OCI-LY3 (cell line): ENCODE measurements at regions not wholly inside any gene's neighbourhood (a gene's known extent, or its start where the extent isn't known, plus 50 kb on each side); places are given as distances from the start of the nearest gene placed in this dataset.

ENCODE experiments used
- H2AFZ ChIP-seq: fragments of 200-600, 300-600 bp; shearing (Covaris generic); 2 replicates; pipeline ENCODE4 v1.6.0; 2014; ENCODE audit warnings: antibody characterized with exemption, low read depth, low read length
- H3K27ac ChIP-seq: fragments of 200-600, 300-600 bp; sonication (generic); 2 replicates; pipeline ENCODE4 v1.5.1; 2014; ENCODE audit warnings: mild to moderate bottlenecking, low read length, moderate library complexity, mixed read lengths
- H3K27me3 ChIP-seq: fragments of 200-600, 300-600 bp; sonication (generic); 2 replicates; pipeline ENCODE4 v1.6.1; 2014; ENCODE audit warnings: low read depth, low read length, mixed read lengths
- H3K36me3 ChIP-seq: fragments of 200-600, 300-600 bp; sonication (generic); replicated peaks from 2 replicates; pipeline ENCODE3; 2014; ENCODE audit warnings: low read depth, low read length, mixed read lengths
- H3K4me1 ChIP-seq: fragments of 300-600, 200-600 bp; sonication (generic); 2 replicates; pipeline ENCODE4 v1.6.1; 2014; ENCODE audit warnings: low read length, mixed read lengths
- H3K4me2 ChIP-seq: fragments of 200-600, 300-600 bp; sonication (generic); 2 replicates; pipeline ENCODE4 v1.6.1; 2014; ENCODE audit warnings: low read length, mixed read lengths
- H3K4me3 ChIP-seq: fragments of 300-600, 200-600 bp; sonication (generic); 2 replicates; pipeline ENCODE4 v1.5.1; 2014; ENCODE audit warnings: antibody characterized with exemption, mild to moderate bottlenecking, low read length, moderate library complexity
- H3K79me2 ChIP-seq: fragments of 300-600, 200-600 bp; shearing (Covaris generic); 2 replicates; pipeline ENCODE4 v1.6.1; 2014; ENCODE audit warnings: mild to moderate bottlenecking, low read length, mixed read lengths
- H3K9ac ChIP-seq: fragments of 300-600, 200-600 bp; shearing (Covaris generic); 2 replicates; pipeline ENCODE4 v1.6.0; 2014; ENCODE audit warnings: mild to moderate bottlenecking, low read length, moderate library complexity
- H3K9me3 ChIP-seq: fragments of 200-600, 300-600 bp; shearing (Covaris generic); 2 replicates; pipeline ENCODE4 v1.6.1; 2014; ENCODE audit warnings: low read length, mixed read lengths; ENCODE audit not compliant: insufficient read depth
- H4K20me1 ChIP-seq: fragments of 200-600, 300-600 bp; sonication (generic); 2 replicates; pipeline ENCODE4 v1.6.1; 2016; ENCODE audit warnings: low read length, mixed read lengths; ENCODE audit not compliant: insufficient read depth
- EZH2phosphoT487 ChIP-seq: fragments of 200-600 bp; shearing (Covaris generic); IDR thresholded peaks from 2 replicates; pipeline ENCODE4 v1.6.1; 2018; ENCODE audit warnings: antibody characterized with exemption, mixed run types, low read depth
- TF ChIP-seq, protein P1 (sequence below): fragments of 200-600, 300-600 bp; sonication (generic); IDR thresholded peaks from 2 replicates; pipeline ENCODE4 v1.5.1; 2014; ENCODE audit warnings: antibody characterized with exemption, low read length, low read depth

DNA sequence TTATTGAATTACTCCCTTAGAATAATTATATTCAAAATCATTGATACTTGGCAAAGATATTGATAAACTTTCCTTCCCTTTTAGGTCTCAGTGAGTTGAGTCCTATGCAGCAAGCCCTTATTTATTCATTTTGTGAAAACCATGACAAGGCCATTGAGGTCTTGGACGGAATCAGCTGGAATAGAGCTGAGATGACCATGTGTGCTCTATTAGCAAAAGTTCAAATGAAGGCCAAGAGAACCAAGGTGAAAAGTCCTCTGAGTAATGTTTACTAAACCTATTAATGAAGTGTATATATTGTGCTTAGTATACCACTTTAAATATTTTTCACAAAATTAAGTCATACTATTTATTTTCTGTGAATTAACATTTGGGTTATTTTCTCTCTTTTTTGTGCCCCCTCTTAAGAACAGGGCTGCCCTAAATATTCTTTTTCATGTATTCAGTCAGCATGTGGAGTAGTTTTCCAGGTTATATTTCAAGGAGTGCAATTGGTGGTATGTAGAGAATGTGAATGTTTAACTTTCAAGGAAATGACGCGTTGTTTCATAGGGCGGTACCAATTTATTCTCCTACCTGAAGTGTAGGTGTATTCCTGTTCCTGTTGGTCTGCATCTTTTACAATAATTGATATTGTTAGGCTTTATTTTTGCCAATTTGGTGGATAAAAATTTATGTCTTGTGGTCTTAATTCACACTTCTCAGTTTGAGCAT, 201.4 kb downstream of the TTC6 start:
- Histone ChIP-seq H3K27ac (no peak overlapping the region), H3K36me3 (no peaks in the 10 kb centered on the region), H3K4me3 (no peak overlapping the region), H3K9me3 (no peaks in the 10 kb centered on the region), H3K4me1 (peaks cover 7% of the 10 kb centered on the region), H3K79me2 (no peaks in the 10 kb centered on the region), H3K4me2 (no peak overlapping the region), H4K20me1 (no peaks in the 10 kb centered on the region), H3K9ac (no peak overlapping the region), H2AFZ (no peak overlapping the region), H3K27me3 (no peaks in the 10 kb centered on the region)
- TF ChIP-seq, protein P1, sequence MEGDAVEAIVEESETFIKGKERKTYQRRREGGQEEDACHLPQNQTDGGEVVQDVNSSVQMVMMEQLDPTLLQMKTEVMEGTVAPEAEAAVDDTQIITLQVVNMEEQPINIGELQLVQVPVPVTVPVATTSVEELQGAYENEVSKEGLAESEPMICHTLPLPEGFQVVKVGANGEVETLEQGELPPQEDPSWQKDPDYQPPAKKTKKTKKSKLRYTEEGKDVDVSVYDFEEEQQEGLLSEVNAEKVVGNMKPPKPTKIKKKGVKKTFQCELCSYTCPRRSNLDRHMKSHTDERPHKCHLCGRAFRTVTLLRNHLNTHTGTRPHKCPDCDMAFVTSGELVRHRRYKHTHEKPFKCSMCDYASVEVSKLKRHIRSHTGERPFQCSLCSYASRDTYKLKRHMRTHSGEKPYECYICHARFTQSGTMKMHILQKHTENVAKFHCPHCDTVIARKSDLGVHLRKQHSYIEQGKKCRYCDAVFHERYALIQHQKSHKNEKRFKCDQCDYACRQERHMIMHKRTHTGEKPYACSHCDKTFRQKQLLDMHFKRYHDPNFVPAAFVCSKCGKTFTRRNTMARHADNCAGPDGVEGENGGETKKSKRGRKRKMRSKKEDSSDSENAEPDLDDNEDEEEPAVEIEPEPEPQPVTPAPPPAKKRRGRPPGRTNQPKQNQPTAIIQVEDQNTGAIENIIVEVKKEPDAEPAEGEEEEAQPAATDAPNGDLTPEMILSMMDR: no peak

DNA sequence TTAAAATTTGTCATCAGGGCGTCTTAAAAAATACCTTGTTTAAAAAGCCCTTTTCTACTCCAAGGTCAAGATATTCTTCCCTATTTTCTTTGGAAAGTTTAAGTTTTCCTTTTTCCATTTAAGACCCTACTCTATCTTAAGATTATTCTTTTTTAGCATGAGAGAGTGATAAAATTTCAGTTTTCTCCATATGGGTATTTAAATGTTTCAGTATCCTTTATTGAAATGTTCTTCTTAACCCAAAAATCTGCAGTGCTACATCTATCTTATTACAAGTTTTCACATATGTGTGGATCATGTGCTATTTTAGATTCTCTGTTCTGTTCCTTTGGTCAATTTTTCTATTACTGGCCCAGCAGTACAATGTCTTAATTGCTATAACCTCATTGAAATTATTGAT, 202.2 kb downstream of the TTC6 start:
- TF ChIP-seq EZH2phosphoT487: no peak
- TF ChIP-seq, protein P1: no peak
- H3K4me2 ChIP-seq: no peak overlapping the region

DNA sequence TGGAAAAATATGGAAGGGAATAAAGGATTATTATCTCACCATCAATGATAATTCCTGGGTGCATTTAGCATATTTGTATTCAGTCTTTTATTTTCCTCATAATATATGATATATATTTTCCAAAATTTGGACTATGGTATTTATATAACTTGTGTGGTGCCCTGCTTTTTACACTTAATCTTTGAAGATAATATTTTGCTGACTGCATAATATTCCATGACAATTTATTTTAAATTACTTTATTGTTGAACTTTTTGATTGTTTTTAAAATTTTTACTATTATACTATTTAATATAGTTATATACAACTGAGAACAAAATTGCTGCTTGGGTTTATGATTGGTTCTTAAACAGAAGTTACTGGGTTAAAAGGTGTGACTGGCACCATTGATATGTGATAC, 212.3 kb downstream of the TTC6 start:
- Histone ChIP-seq H4K20me1 (no peaks in the 10 kb centered on the region), H3K9ac (no peak overlapping the region), H3K4me1 (no peaks in the 10 kb centered on the region), H3K4me3 (no peak overlapping the region), H3K4me2 (no peak overlapping the region), H3K79me2 (no peaks in the 10 kb centered on the region), H3K36me3 (no peaks in the 10 kb centered on the region), H3K9me3 (no peaks in the 10 kb centered on the region), H2AFZ (no peak overlapping the region), H3K27ac (no peak overlapping the region), H3K27me3 (no peaks in the 10 kb centered on the region)
- TF ChIP-seq, protein P1: no peak
- no peak for TF ChIP-seq EZH2phosphoT487

More for the DNA sequence above, 202.2 kb downstream of the TTC6 start:
- Histone ChIP-seq H3K9me3 (no peaks in the 10 kb centered on the region), H3K79me2 (no peaks in the 10 kb centered on the region), H3K4me3 (no peak overlapping the region), H4K20me1 (no peaks in the 10 kb centered on the region), H3K27me3 (no peaks in the 10 kb centered on the region), H2AFZ (no peak overlapping the region), H3K9ac (no peak overlapping the region), H3K36me3 (no peaks in the 10 kb centered on the region), H3K4me1 (peaks cover 7% of the 10 kb centered on the region), H3K27ac (no peak overlapping the region)

DNA sequence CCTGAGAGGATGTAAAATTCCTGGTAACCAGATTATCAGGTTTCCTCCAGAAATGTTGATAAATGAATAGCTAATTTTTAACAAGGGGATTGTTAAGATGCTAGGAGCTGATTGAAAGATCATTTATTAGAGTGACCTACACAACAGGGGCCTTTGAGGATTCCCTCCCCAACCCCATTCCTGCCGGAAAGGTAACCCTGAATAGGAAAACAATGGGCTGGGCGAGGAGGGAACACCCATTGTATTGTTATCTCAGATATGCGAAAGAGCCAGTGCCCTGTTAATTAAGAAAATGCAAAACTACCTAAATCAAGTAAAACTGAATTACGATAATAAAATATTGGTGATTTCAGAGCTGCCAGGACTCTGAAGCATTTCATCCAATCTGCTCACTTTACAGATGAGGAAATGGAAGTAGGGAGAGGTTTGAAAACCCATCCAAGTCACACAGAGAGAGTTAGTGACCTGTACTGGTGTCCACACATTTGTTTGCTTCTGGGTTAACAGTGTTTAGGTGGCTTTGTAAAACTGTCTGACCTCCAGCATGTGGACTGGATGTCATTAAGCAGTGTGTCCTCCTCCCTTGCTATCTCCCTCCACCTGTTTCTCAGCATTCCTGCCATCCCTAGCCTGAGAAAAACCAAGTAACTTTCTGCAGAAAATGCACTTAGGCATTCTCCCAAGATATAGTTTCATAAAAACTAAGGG, 214.8 kb downstream of the TTC6 start:
- H3K9me3 ChIP-seq: no peaks in the 10 kb centered on the region
- no peaks in the 10 kb centered on the region for H3K79me2 ChIP-seq
- no peak for TF ChIP-seq EZH2phosphoT487
- H3K4me2 ChIP-seq: no peak overlapping the region
- no peak overlapping the region for H3K4me3 ChIP-seq
- no peaks in the 10 kb centered on the region for H3K27me3 ChIP-seq
- H3K9ac ChIP-seq: no peak overlapping the region
- no peaks in the 10 kb centered on the region for H3K36me3 ChIP-seq
- no peak overlapping the region for H2AFZ ChIP-seq
- H4K20me1 ChIP-seq: no peaks in the 10 kb centered on the region
- no peaks in the 10 kb centered on the region for H3K4me1 ChIP-seq
- no peak overlapping the region for H3K27ac ChIP-seq
